RWPE1 (cell line): ENCODE measurements at regions not wholly inside any gene's neighbourhood (a gene's known extent, or its start where the extent isn't known, plus 50 kb on each side); places are given as distances from the start of the nearest gene placed in this dataset.

Experiments
- CTCF ChIA-PET: fragments of 350-600 bp; sonication (Branson Sonifier 250); formaldehyde crosslinking; extraction: SDS; loops from one replicate; lab custom pipeline; 2021; lab: Yijun Ruan, JAX
- POLR2A ChIA-PET: fragments of 400-600 bp; formaldehyde crosslinking; extraction: SDS; loops from one replicate; lab custom pipeline; 2020; ENCODE audit warnings: antibody characterized with exemption; ENCODE audit not compliant: low non-redundant PET; lab: Yijun Ruan, JAX
- DNase-seq: peaks from one replicate; pipeline ENCODE4 v3.0.0; 2012; ENCODE audit warnings: low spot score
- H3K27ac ChIP-seq: fragments of 450-650 bp; 2 replicates; pipeline ENCODE4 v1.5.1; 2017
- TF ChIP-seq, protein P1 (sequence below): fragments of 450-650 bp; conservative IDR thresholded peaks from 2 replicates; pipeline ENCODE4 v1.5.1; 2017; ENCODE audit warnings: low read depth, mild to moderate bottlenecking

DNA sequence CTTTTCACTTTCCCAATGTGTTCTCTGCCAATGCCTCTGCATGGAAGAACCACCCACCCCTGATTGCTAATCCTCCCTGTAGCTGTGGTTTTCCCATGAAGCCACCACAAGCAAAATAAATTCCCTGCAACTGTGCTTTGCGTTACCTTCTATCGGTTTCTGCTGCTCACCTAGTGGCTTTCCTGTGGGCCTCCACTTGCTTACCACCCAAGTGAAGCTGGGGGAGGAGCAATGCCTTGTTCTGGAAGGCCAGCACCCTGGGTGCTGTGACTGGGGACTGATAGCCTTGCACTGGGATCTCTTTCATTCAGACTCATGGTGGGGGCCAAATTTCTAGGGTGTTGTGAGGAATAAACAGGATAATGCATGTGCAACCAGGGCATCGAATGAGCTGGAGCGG, 56.3 kb upstream of the GDNF start:
- no peak for DNase-seq
- H3K27ac ChIP-seq, result no peak overlapping the region
- TF ChIP-seq, protein P1, sequence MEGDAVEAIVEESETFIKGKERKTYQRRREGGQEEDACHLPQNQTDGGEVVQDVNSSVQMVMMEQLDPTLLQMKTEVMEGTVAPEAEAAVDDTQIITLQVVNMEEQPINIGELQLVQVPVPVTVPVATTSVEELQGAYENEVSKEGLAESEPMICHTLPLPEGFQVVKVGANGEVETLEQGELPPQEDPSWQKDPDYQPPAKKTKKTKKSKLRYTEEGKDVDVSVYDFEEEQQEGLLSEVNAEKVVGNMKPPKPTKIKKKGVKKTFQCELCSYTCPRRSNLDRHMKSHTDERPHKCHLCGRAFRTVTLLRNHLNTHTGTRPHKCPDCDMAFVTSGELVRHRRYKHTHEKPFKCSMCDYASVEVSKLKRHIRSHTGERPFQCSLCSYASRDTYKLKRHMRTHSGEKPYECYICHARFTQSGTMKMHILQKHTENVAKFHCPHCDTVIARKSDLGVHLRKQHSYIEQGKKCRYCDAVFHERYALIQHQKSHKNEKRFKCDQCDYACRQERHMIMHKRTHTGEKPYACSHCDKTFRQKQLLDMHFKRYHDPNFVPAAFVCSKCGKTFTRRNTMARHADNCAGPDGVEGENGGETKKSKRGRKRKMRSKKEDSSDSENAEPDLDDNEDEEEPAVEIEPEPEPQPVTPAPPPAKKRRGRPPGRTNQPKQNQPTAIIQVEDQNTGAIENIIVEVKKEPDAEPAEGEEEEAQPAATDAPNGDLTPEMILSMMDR, result no peak
- CTCF ChIA-PET, result interaction anchor here (0.6 to 0.7 kb wide), 2 partner anchors 14 to 268 kb away, joined by 3 read pairs; no protein-coding TSS in a partner anchor
- POLR2A ChIA-PET, result no interaction called here

DNA sequence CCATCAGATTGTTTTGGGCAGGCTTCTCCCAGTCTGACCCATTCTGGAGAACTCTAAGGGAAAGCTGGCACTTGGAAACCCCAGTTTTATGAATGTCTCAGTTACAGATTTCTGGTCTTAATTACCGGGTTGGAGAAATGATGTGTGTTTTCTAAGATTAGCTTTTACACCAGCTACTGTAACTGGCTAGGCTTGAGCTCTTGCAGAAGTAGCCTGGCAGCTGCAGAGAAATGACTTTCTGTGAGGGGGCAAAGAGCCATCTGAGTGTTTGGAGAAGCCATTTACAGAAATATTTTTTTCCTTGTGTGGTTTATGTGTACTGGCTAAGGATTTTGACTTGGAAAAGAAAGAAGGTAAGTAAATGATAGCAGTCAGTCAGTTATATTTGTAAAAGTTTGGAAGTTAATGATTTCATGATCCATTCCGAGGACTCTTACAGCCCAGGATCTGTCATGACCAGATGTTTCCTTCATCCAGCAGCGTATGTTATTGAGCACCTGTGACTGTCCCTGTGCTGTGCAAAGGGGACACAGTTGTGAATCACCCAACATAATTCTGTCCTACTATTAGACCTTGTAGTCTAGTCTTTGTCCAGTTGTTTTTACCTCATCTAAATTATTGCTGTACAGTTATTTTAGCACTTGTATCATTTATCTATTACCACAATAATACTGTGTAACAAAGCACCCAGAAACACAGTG, 53.7 kb upstream of the GDNF start:
- no peak for DNase-seq
- TF ChIP-seq, protein P1, result no peak
- ChIA-PET CTCF (no interaction called here), POLR2A (no interaction called here)
- H3K27ac ChIP-seq, result no peak overlapping the region

DNA sequence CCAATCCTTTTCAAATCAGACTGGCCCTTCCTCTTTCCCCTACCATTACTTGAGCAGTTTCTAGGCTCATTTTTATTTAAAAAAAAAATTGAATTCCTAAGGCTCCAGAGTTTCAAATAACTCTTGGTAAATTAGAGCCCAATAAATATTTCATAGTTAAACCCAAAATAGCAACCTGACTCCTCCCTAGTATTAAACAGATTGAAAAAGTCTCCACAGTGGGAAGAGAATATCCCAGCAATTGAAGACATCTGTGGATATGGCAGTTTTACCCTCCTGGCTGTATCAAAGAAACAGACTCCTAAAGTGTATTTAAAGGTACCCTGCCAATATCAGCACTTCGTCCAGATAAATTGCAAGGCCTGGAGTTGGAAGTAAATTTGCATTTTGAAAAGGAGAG, 52.7 kb upstream of the GDNF start:
- ChIA-PET POLR2A (no interaction called here), CTCF (no interaction called here)
- no peak for DNase-seq
- no peak overlapping the region for H3K27ac ChIP-seq
- TF ChIP-seq, protein P1, result no peak

DNA sequence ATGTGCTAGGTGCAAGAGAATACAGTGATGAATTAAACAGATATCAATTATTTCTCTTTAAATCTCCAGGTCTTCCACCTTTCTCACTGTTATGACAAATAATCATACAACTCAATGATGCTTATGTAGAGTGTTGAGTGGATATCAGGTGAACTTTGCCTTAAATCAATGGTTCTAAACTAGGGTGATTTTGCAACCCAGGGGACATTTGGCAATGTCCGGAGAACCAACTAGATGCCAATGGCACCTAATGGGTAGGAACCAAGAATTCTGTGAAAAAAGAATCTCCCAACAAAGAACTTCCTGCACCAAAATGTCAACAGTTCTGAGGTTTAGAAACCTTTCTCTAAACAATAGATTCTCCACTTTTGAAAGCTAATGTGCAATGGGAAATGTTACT, 52.0 kb upstream of the GDNF start:
- POLR2A ChIA-PET, result no interaction called here
- DNase-seq, result no peak
- CTCF ChIA-PET, result no interaction called here
- TF ChIP-seq, protein P1, result no peak
- no peak overlapping the region for H3K27ac ChIP-seq

DNA sequence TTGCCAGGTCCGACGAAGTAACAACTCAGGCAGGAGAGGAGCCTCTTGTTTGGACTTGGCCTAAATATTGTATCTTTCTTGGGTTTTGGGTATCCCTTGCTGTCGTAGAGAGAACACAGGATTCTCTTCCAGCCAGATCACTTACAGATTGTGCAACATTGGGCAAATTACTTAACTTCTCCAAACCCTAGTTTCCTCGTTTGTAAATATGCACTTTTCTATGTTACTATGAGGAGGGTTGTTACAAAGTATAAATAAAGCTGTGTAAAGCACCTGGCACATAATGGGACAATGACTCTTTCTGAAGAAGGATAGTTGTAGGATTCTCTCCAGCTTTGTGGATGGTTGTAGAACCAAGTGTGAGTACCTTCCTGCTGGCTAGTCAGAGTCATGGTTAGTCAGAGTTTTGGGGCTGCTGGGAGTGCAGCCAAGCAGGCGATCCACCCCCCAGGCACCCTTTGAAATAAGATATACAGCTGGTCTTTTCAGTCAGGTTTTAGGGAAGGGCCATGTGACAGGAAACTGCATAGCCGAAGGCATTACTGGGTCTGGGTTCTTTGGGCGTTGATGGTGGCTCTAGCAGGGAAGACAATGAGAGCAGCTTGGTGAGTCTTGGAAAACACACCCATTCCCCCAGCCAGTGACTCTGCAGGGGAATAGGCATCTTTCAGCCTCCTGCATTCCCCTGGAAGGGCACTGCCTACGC, 49.9 kb upstream of the GDNF start:
- DNase-seq, result peak; percentile 97
- CTCF ChIA-PET, result interaction anchor here (0.7 kb wide), 1 partner anchor 25 kb away, joined by 3 read pairs; no protein-coding TSS in a partner anchor
- TF ChIP-seq, protein P1, result no peak
- peak overlapping the region; percentile 86 for H3K27ac ChIP-seq
- POLR2A ChIA-PET, result no interaction called here
